ENCODE measurements at regions not wholly inside any gene's neighbourhood (a gene's known extent, or its start where the extent isn't known, plus 50 kb on each side); places are given as distances from the start of the nearest gene placed in this dataset.

DNA sequence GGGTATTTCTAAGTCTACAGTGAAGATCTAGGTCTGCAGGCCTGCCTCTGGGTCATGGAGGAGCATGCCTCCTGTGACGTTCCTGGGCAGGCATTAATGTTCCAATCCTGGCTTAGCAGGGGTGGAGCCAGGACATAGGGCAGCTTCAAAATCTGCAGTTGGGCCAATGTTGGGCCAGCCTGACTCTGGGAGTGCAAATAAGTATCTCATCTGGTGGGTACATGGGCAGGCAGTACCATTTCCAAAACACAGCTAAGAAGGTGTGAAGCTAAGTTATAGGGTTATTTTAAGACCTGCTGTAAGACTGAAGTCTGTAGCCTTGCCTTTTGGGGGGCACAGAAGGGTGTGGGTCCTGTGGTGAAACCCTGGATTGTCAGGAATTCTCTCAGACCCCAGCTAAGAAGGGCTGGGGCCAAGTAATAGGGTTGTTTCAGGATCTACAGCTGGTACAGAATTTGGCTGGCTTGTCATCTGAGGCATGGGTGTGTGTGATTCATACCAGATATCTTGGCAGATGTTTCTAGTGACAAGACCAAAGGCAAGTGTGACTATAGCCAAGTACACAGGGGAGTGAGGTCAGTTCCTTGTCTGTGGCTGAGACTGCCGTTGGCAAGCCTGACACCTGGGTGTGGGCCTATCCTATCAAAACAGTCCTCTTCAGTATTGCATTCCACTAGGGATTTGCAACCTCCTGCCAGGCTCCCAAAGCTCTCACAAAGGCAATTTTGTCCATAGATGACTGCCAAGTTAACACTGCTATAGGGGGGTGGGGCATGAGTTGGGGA is 468.7 kb upstream of the B3GALT2 start:
- H3K9me3 ChIP-seq (replicated peaks; ENCODE audit: control insufficient read depth, insufficient read depth, low read length) = no peaks in the 10 kb centered on the region
- H3K9ac ChIP-seq (replicated peaks; ENCODE audit: extremely low read depth, insufficient read depth, low read length) = no peak overlapping the region
- DNase-seq (ENCODE audit: low read depth, low spot score) (no peak), FAIRE-seq (no peak)
- H3K36me3 ChIP-seq (ENCODE audit: control insufficient read depth in 2 of 2, extremely low read depth in 1 of 2, insufficient read depth in 2 of 2, low read length in 2 of 2) = no peaks in the 10 kb centered on the region
- intact Hi-C loops (cut with micrococcal nuclease) = no loop called here
- no peaks in the 10 kb centered on the region for H4K20me1 ChIP-seq (replicated peaks; ENCODE audit: control insufficient read depth, extremely low read depth, insufficient read depth, low read length)
- H3K27me3 ChIP-seq (ENCODE audit: control insufficient read depth in 2 of 2, insufficient read depth in 2 of 2, low read length in 2 of 2) = no peaks in the 10 kb centered on the region
- dilution Hi-C loops (cut with MboI; ENCODE audit: extremely low pct_ligation_motif_present, low sequenced_read_pairs) = no loop called here
- CTCF ChIA-PET = no interaction called here
- BruUV-seq (replicated peaks) = no TSS peak
- H3K4me2 ChIP-seq (ENCODE audit: insufficient read depth, low read length) = no peak overlapping the region
- H3K4me1 ChIP-seq (ENCODE audit: control insufficient read depth, extremely low read depth, insufficient read depth, low read length) = no peaks in the 10 kb centered on the region
- no peak overlapping the region for H3K4me3 ChIP-seq (replicated peaks in 1 of 3; ENCODE audit: insufficient read depth in 1 of 3, low read depth in 1 of 3, low read length in 3 of 3)
- H3K27ac ChIP-seq (ENCODE audit: insufficient read depth, low read depth, low read length) = no peak overlapping the region
- no peaks in the 10 kb centered on the region for H3K79me2 ChIP-seq (ENCODE audit: control insufficient read depth, insufficient read depth, low read length)
- POLR2A ChIA-PET = no interaction called here
- no peak overlapping the region for H2AFZ ChIP-seq (ENCODE audit: low read depth, low read length)
- TF ChIP-seq EZH2 (IDR thresholded peaks at IDR 0.05; ENCODE audit: borderline replicate concordance, low read depth, low read length, severe bottlenecking) = no peak
- no peak for TF ChIP-seq MYC (IDR thresholded peaks at IDR 0.05; ENCODE audit: low read depth, low read length)
- no peak for TF ChIP-seq JUN (IDR thresholded peaks at IDR 0.05; ENCODE audit: borderline replicate concordance, insufficient read depth, insufficient read length, low read depth)
- no peak for TF ChIP-seq GATA2 (IDR thresholded peaks at IDR 0.05; ENCODE audit: insufficient read depth, insufficient read length, low read depth, low read length)
- no peak for TF ChIP-seq POLR2A (IDR thresholded peaks at IDR 0.05; ENCODE audit: low read depth, low read length)
- TF ChIP-seq, protein P1, sequence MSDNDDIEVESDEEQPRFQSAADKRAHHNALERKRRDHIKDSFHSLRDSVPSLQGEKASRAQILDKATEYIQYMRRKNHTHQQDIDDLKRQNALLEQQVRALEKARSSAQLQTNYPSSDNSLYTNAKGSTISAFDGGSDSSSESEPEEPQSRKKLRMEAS (IDR thresholded peaks at IDR 0.05; ENCODE audit: insufficient read depth, insufficient read length) = no peak
- TF ChIP-seq POLR2AphosphoS5 (IDR thresholded peaks at IDR 0.05; ENCODE audit: insufficient read depth, low read depth, low read length) = no peak
- no peak for TF ChIP-seq FOS (IDR thresholded peaks at IDR 0.05; ENCODE audit: borderline replicate concordance, insufficient read depth, low read length)
- TF ChIP-seq CTCF (IDR thresholded peaks at IDR 0.05; ENCODE audit: extremely low read depth in 1 of 2, insufficient read depth in 1 of 2, low read depth in 1 of 2, low read length in 2 of 2) = no peak
- no peaks in the 10 kb centered on the region for H3K9me1 ChIP-seq (replicated peaks; ENCODE audit: control insufficient read depth, extremely low read depth, insufficient read depth, low read length)
